DOHH2 (cell line): ENCODE measurements at regions not wholly inside any gene's neighbourhood (a gene's known extent, or its start where the extent isn't known, plus 50 kb on each side); places are given as distances from the start of the nearest gene placed in this dataset.

ENCODE experiments used
- H3F3A ChIP-seq: fragments of 200-600 bp; sonication (generic), shearing (Covaris generic); 2 replicates; pipeline ENCODE4 v1.6.0; 2016; ENCODE audit warnings: antibody characterized with exemption, mild to moderate bottlenecking; ENCODE audit not compliant: control insufficient read depth, insufficient read depth
- H3K27ac ChIP-seq: fragments of 200-600 bp; sonication (generic); 2 replicates; pipeline ENCODE4 v1.5.1; 2014; ENCODE audit warnings: low read depth, mild to moderate bottlenecking, low read length, moderate library complexity
- H3K27me3 ChIP-seq: fragments of 200-600 bp; sonication (generic); 2 replicates; pipeline ENCODE4 v1.6.1; 2014; ENCODE audit warnings: mild to moderate bottlenecking, low read length, mixed read lengths; ENCODE audit not compliant: control insufficient read depth
- H3K36me3 ChIP-seq: fragments of 200-600 bp; sonication (generic); 2 replicates; pipeline ENCODE4 v1.6.1; 2014; ENCODE audit warnings: mild to moderate bottlenecking, low read length, moderate library complexity, mixed read lengths; ENCODE audit not compliant: control insufficient read depth
- H3K4me1 ChIP-seq: fragments of 200-600 bp; sonication (generic); 2 replicates; pipeline ENCODE4 v1.6.1; 2014; ENCODE audit warnings: mild to moderate bottlenecking, low read length, mixed read lengths; ENCODE audit not compliant: control insufficient read depth
- H3K4me2 ChIP-seq: fragments of 200-600 bp; sonication (generic); 2 replicates; pipeline ENCODE4 v1.6.0; 2014; ENCODE audit warnings: mild to moderate bottlenecking, low read length, moderate library complexity
- H3K4me3 ChIP-seq: fragments of 200-600 bp; sonication (generic); 2 replicates; pipeline ENCODE4 v1.5.1; 2014; ENCODE audit warnings: mild to moderate bottlenecking, low read length, mixed read lengths
- H3K79me2 ChIP-seq: fragments of 200-600 bp; sonication (generic); 2 replicates; pipeline ENCODE4 v1.6.1; 2014; ENCODE audit warnings: mild to moderate bottlenecking, low read length, mixed read lengths; ENCODE audit not compliant: control insufficient read depth
- H3K9me2 ChIP-seq: fragments of 200-600 bp; sonication (generic); replicated peaks from 2 replicates; pipeline ENCODE4 v1.6.1; 2014; ENCODE audit warnings: mild to moderate bottlenecking, low read length, mixed read lengths; ENCODE audit not compliant: control insufficient read depth
- H3K9me3 ChIP-seq: fragments of 200-600 bp; sonication (generic); 2 replicates; pipeline ENCODE4 v1.6.1; 2014; ENCODE audit warnings: antibody characterized with exemption, low read length, mixed read lengths; ENCODE audit not compliant: control insufficient read depth, insufficient read depth
- H4K20me1 ChIP-seq: fragments of 200-600 bp; sonication (generic); 2 replicates; pipeline ENCODE4 v1.6.0; 2014; ENCODE audit warnings: low read depth, mild to moderate bottlenecking, antibody characterized with exemption, low read length, moderate library complexity; ENCODE audit not compliant: control insufficient read depth, insufficient read depth
- CTCF ChIP-seq: fragments of 200-600 bp; sonication (generic); IDR thresholded peaks from one replicate; pipeline ENCODE4 v1.5.1; 2014; ENCODE audit warnings: antibody characterized with exemption, mild to moderate bottlenecking, low read depth, low read length; ENCODE audit not compliant: poor library complexity, severe bottlenecking
- EZH2phosphoT487 ChIP-seq: fragments of 200-600 bp; sonication (generic); IDR thresholded peaks from 2 replicates; pipeline ENCODE4 v1.6.1; 2017; ENCODE audit warnings: borderline replicate concordance, mild to moderate bottlenecking, antibody characterized with exemption, low read length, moderate library complexity, mixed read lengths

GRCh38 chr10:130824230-130825014 lies 487.1 kb downstream of the TCERG1L start:
- H3K4me3 ChIP-seq = no peak overlapping the region
- H3K9me3 ChIP-seq = no peaks in the 10 kb centered on the region
- TF ChIP-seq CTCF (no peak), EZH2phosphoT487 (no peak)
- H3K9me2 ChIP-seq = no peaks in the 10 kb centered on the region
- no peaks in the 10 kb centered on the region for H3K4me1 ChIP-seq
- H4K20me1 ChIP-seq = no peaks in the 10 kb centered on the region
- H3K4me2 ChIP-seq = no peak overlapping the region
- H3K27me3 ChIP-seq = no peaks in the 10 kb centered on the region
- H3K79me2 ChIP-seq = no peaks in the 10 kb centered on the region
- no peaks in the 10 kb centered on the region for H3K36me3 ChIP-seq
- H3F3A ChIP-seq = no peaks in the 10 kb centered on the region
- no peak overlapping the region for H3K27ac ChIP-seq

DNA sequence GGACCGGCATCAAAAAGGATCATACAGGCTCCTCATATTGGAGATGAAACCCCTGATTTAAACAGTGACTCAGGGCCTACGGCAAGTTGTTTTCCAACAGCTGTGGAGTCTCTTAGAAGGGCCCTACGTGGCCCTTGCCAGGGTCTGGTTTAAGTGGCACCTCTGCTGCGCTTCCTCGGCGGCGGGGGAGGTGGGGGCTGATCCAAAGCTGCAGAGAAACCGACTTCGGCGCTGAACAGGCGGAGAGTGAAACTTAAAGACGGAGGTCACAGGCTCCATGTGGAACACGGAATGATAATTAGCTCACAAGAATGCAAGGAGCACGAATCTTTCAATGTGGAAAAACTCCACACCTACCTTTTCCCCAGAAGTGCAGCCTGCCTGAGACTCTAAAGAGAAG lies 477.9 kb downstream of the TCERG1L start:
- Histone ChIP-seq H3K36me3 (no peaks in the 10 kb centered on the region), H3F3A (no peaks in the 10 kb centered on the region), H3K9me2 (no peaks in the 10 kb centered on the region), H3K4me2 (no peak overlapping the region), H3K27me3 (no peaks in the 10 kb centered on the region), H3K27ac (no peak overlapping the region), H3K4me3 (no peak overlapping the region), H3K9me3 (no peaks in the 10 kb centered on the region), H4K20me1 (no peaks in the 10 kb centered on the region), H3K79me2 (no peaks in the 10 kb centered on the region), H3K4me1 (no peaks in the 10 kb centered on the region)
- no peak for TF ChIP-seq EZH2phosphoT487

- no peaks in the 10 kb centered on the region for H3K9me2 ChIP-seq
- no peak for TF ChIP-seq EZH2phosphoT487
- TF ChIP-seq CTCF = no peak
- no peak overlapping the region for H3K4me2 ChIP-seq
- H3K4me3 ChIP-seq = no peak overlapping the region
- H3K9me3 ChIP-seq = no peaks in the 10 kb centered on the region
- H3K27me3 ChIP-seq = no peaks in the 10 kb centered on the region
- no peaks in the 10 kb centered on the region for H3K79me2 ChIP-seq
- H3K4me1 ChIP-seq = no peaks in the 10 kb centered on the region
- H3F3A ChIP-seq = no peaks in the 10 kb centered on the region
- H4K20me1 ChIP-seq = no peaks in the 10 kb centered on the region
- H3K27ac ChIP-seq = no peak overlapping the region
- H3K36me3 ChIP-seq = no peaks in the 10 kb centered on the region
These were observed 477.4 kb downstream of the TCERG1L start for GRCh38 chr10:130834170-130834569.

DNA sequence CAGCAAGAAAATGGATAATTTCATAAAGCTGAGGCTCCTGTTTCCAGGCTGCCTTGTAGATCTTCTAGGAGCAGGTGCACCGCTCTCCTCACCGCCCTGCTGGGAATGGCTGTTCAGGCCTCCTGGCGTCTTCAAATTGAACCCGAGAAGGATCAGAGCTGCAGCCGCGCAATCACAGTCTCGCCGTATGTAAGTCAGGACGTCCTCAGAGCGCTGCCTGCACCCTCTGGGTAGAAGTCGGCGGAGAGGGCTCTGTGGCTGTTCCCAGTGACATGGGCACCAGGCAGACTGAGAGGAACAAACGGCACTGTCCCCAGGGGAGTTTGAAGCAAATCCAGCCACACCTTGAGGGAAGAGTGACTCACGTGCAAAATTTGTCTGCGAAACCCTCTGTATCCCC lies 476.9 kb downstream of the TCERG1L start:
- H3K27ac ChIP-seq = no peak overlapping the region
- H3K4me1 ChIP-seq = no peaks in the 10 kb centered on the region
- no peaks in the 10 kb centered on the region for H3F3A ChIP-seq
- no peaks in the 10 kb centered on the region for H3K79me2 ChIP-seq
- no peaks in the 10 kb centered on the region for H3K9me2 ChIP-seq
- no peaks in the 10 kb centered on the region for H4K20me1 ChIP-seq
- H3K27me3 ChIP-seq = no peaks in the 10 kb centered on the region
- H3K4me3 ChIP-seq = no peak overlapping the region
- TF ChIP-seq EZH2phosphoT487 = no peak
- TF ChIP-seq CTCF = no peak
- no peak overlapping the region for H3K4me2 ChIP-seq
- H3K9me3 ChIP-seq = no peaks in the 10 kb centered on the region
- no peaks in the 10 kb centered on the region for H3K36me3 ChIP-seq
